Ectodermal cell (in vitro differentiated cells): ENCODE measurements at regions not wholly inside any gene's neighbourhood (a gene's known extent, or its start where the extent isn't known, plus 50 kb on each side); places are given as distances from the start of the nearest gene placed in this dataset.
"Not testable (repeated sequence)": the region's sequence is repeated elsewhere in the genome, so short reads cannot be mapped to it uniquely, and the experiment has no call there.

Source experiments
- H3K27ac ChIP-seq: 2 replicates; pipeline ENCODE4 v1.7.0; 2013; ENCODE audit warnings: mild to moderate bottlenecking, low read depth, low read length; ENCODE audit not compliant: insufficient read depth, poor library complexity, severe bottlenecking
- H3K27me3 ChIP-seq: 2 replicates; pipeline ENCODE4 v1.7.0; 2013; ENCODE audit warnings: mild to moderate bottlenecking, low read length; ENCODE audit not compliant: insufficient read depth, control insufficient read depth, poor library complexity, severe bottlenecking
- H3K36me3 ChIP-seq: one replicate; pipeline ENCODE4 v1.7.0; 2013; ENCODE audit warnings: low read length; ENCODE audit not compliant: control insufficient read depth, insufficient read depth
- H3K4me1 ChIP-seq: one replicate; pipeline ENCODE4 v1.7.0; 2013; ENCODE audit warnings: low read length; ENCODE audit not compliant: control insufficient read depth, insufficient read depth
- H3K4me3 ChIP-seq: 2 replicates; pipeline ENCODE4 v1.7.0; 2013; ENCODE audit warnings: low read depth, low read length, control low read depth; ENCODE audit not compliant: insufficient read depth
- H3K9me3 ChIP-seq: 2 replicates; pipeline ENCODE4 v1.7.0; 2013; ENCODE audit warnings: mild to moderate bottlenecking, low read length, moderate library complexity; ENCODE audit not compliant: control insufficient read depth
- WGBS, 2 experiments: methylation state at CpG; one replicate each; pipeline ENCODE4 v1.1.7; 2013; ENCODE audit warnings: missing lambda C conversion rate in 2 of 2; 5-methylcytosine and 5-hydroxymethylcytosine counted together

DNA sequence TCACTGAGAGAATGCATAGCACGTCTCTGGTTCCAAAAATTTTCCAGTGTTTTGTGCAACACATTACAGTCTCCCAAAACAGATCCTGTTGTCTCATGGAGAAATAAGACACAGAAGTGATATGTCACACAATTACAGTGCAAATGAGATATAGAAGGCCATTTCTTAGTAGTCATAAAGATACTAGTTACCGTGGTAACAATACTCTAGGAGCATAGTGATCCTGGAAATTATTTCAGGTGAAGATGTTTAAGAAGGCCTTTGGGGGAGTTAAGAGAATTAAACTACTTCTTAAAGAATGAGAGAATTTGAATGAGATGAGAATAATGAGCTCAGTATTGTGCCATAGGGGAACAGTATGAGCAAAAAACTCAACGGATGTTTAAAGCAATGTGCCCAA, 628.0 kb upstream of the MIR17HG start:
- 91 to 95% methylated on average over 3 of the region's 3 CpGs for WGBS, 2 experiments
- H3K4me1 ChIP-seq, result peaks cover 13% of the 10 kb centered on the region
- no peaks in the 10 kb centered on the region for H3K36me3 ChIP-seq
- H3K4me3 ChIP-seq, result no peak overlapping the region
- H3K27ac ChIP-seq, result no peak overlapping the region
- no peaks in the 10 kb centered on the region for H3K9me3 ChIP-seq
- no peaks in the 10 kb centered on the region for H3K27me3 ChIP-seq

DNA sequence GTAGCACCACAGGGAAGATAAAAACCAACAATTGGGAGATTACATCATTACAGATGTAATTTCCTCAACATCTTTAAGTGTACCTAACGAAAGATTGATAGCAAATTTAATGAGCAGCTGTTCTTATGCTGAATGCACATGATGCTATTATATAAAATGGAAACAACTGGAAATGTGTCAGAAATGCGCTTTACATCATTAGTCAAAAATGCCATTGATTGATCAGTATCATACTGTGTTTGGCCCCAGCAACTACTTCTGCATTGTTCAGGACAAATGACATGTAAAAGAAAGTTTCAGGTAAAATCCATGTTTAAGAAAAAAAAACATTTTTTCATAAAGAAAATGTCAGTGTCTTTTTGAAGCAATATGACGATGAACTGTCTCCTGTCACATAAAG, 625.5 kb upstream of the MIR17HG start:
- no peaks in the 10 kb centered on the region for H3K27me3 ChIP-seq
- peaks cover 12% of the 10 kb centered on the region for H3K4me1 ChIP-seq
- no peaks in the 10 kb centered on the region for H3K9me3 ChIP-seq
- H3K27ac ChIP-seq, result no peak overlapping the region
- no peaks in the 10 kb centered on the region for H3K36me3 ChIP-seq
- H3K4me3 ChIP-seq, result no peak overlapping the region
- 50 to 65% methylated on average over 2 to 3 of the region's 3 CpGs for WGBS, 2 experiments

DNA sequence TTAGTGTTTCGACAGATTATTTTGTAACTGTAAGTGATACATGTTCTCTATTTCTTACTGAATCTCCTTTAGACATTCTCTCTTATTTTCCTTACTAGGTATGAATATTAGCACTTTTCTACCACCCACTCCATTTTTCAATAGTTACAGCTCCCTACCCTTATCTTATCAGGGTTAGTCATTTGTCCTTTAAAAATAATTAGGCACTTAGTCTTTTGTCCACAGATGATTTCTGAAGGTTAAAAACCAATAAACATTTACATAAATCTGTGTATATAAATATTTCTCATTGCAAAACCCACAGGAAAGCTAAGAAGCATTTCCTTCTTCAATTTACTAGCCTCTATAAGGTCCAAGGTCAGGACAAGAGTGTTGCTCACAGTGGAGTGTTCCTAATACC, 624.1 kb upstream of the MIR17HG start:
- Histone ChIP-seq H3K27me3 (no peaks in the 10 kb centered on the region), H3K4me3 (no peak overlapping the region), H3K4me1 (peaks cover under 1% of the 10 kb centered on the region), H3K36me3 (no peaks in the 10 kb centered on the region), H3K9me3 (no peaks in the 10 kb centered on the region), H3K27ac (no peak overlapping the region)
- WGBS, 2 experiments, result no CpG with 5 or more reads among the region's 1 CpG

DNA sequence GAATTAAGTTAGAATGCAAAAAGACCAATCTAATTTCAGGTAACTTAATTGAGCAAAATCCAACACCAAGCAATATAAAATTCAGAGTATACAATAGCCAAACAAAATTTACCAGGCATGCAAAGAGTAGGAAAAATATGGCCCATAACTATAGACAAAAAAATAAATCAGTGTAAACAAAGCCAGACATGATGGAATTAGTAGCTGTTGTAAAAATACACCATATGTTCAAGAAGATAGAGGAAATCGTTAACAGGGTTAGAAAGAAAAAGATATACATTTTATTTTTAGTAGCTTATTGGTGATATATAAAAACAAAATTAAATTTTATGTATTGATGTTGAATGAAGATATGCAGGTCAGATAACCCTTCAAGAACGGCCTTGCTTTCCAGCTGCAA, 621.1 kb upstream of the MIR17HG start:
- Histone ChIP-seq H3K4me1 (no peaks in the 10 kb centered on the region), H3K36me3 (no peaks in the 10 kb centered on the region), H3K27me3 (no peaks in the 10 kb centered on the region), H3K4me3 (no peak overlapping the region), H3K9me3 (no peaks in the 10 kb centered on the region), H3K27ac (no peak overlapping the region)
- 100% methylated on average over 1 to 2 of the region's 2 CpGs for WGBS, 2 experiments

DNA sequence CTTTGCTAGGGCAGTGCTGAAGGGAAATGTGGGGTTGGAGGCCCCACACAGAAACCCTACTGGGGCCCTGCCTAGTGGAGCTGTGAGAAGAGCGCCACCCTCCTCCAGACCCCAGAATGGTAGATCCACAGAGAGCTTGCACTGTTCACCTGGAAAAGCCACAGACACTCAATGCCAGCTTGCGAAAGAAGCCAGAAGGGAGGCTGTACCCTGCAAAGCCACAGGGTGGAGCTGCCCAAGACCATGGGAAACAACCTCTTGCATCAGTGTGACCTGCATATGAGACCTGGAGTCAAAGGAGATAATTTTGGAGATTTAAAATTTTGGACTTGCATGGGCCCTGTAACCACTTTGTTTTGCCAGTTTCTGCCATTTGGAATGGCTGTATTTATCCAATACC, 615.4 kb upstream of the MIR17HG start:
- Histone ChIP-seq H3K27ac (no peak overlapping the region), H3K9me3 (no peaks in the 10 kb centered on the region), H3K36me3 (no peaks in the 10 kb centered on the region), H3K27me3 (no peaks in the 10 kb centered on the region), H3K4me1 (no peaks in the 10 kb centered on the region), H3K4me3 (no peak overlapping the region)
- WGBS, 2 experiments, result 97% methylated on average over 2 of the region's 2 CpGs

DNA sequence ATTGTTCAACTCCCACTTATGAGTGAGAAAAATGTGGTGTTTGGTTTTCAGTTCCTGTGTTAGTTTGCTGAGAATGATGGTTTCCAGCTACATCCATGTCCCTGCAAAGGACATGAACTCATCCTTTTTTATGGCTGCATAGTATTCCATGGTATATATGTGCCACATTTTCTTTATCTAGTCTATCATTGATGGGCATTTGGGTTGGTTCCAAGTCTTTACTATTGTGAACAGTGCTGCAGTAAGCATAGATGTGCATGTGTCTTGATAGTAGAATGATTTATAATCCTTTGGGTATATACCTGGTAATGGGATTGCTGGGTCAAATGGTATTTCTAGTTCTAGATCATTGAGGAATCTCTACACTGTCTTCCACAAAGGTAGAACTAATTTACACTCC, 613.0 kb upstream of the MIR17HG start:
- H3K4me3 ChIP-seq, H3K36me3 ChIP-seq, H3K27ac ChIP-seq, H3K27me3 ChIP-seq, H3K9me3 ChIP-seq, H3K4me1 ChIP-seq: not testable (repeated sequence)

DNA sequence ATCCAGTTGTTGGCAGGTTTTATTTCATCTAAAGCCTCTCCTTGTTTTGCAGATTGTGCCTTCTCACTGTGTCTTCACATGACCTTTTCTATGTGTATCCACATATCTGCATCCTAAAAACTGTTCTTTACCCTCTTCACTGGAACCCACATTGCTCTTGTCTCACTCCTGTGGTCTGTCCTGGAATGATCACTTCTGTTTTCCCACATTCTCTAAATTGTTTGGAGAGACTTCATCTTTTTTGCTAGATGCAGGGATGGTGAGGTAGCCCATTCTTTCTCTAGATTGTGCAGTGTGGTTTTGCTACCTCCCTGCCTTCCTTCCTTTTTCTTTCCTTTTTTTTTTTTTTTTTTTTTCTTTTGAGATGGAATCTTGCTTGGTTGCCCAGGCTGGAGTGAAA, 608.6 kb upstream of the MIR17HG start:
- H3K4me3 ChIP-seq, result no peak overlapping the region
- no peaks in the 10 kb centered on the region for H3K36me3 ChIP-seq
- no peak overlapping the region for H3K27ac ChIP-seq
- H3K27me3 ChIP-seq, result no peaks in the 10 kb centered on the region
- H3K9me3 ChIP-seq, result no peaks in the 10 kb centered on the region
- no peaks in the 10 kb centered on the region for H3K4me1 ChIP-seq

DNA sequence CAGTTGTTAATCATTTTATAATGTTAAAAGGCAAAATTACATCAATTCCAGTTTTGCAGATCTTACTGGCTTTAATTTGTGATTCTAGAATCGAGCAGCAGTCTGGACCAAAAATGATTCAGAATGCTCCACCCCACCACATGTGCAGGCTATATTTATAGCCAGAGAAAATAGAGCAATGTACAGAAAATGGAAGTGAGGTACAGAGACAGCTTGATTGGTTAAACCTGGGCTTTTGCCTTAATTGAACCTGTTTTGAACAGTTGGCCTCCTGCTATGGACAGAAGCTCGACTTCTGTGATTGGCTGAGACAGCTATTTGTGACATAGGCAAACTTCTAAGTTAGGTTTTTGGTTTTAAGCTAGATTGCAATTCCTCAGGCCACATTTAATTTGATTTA, 607.4 kb upstream of the MIR17HG start:
- WGBS, 2 experiments, result 88 to 96% methylated on average over 2 of the region's 2 CpGs
- Histone ChIP-seq H3K4me3 (no peak overlapping the region), H3K27ac (no peak overlapping the region), H3K9me3 (no peaks in the 10 kb centered on the region), H3K27me3 (no peaks in the 10 kb centered on the region), H3K4me1 (no peaks in the 10 kb centered on the region), H3K36me3 (no peaks in the 10 kb centered on the region)

DNA sequence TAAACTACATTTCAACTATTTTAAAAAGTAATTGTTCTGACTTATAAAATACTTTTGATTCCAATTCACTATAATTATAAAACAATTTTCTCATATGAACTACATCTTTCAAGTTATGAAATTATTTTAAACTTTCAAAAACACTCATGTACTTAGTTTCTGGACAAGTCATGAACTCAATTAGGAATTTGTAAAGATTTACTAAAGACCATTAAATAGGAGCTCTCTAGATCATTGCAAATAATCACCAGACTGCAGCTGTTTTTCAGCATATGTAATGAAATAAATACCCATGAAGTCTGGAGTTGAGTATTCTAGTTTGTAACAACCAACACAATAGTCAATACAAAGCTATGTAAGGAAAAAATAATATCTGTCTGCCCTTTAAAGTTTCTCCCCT, 605.1 kb upstream of the MIR17HG start:
- Histone ChIP-seq H3K36me3 (no peaks in the 10 kb centered on the region), H3K4me3 (no peak overlapping the region), H3K9me3 (no peaks in the 10 kb centered on the region), H3K4me1 (no peaks in the 10 kb centered on the region), H3K27ac (no peak overlapping the region), H3K27me3 (no peaks in the 10 kb centered on the region)

DNA sequence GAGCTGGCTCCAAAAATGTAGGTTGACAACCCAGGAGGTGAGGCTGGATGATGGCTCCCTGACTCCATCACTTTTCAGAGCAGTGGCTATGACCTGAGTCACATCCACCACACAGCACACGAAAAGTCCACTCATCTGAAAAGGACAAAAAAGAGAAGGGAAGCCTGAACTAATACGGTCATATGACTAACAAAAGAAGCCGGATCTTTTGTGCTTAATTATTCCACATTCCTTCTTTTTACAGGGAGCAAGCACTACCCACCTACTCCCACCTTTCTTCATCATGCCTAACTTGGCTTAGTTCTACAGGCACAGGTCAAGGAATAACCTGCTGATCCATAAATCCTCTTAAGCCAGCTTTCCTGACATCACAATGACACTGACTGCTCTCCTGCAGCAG, 601.3 kb upstream of the MIR17HG start:
- WGBS, 2 experiments, result 69 to 90% methylated on average over 3 of the region's 3 CpGs
- Histone ChIP-seq H3K9me3 (no peaks in the 10 kb centered on the region), H3K27me3 (no peaks in the 10 kb centered on the region), H3K4me3 (no peak overlapping the region), H3K36me3 (no peaks in the 10 kb centered on the region), H3K4me1 (no peaks in the 10 kb centered on the region), H3K27ac (no peak overlapping the region)

DNA sequence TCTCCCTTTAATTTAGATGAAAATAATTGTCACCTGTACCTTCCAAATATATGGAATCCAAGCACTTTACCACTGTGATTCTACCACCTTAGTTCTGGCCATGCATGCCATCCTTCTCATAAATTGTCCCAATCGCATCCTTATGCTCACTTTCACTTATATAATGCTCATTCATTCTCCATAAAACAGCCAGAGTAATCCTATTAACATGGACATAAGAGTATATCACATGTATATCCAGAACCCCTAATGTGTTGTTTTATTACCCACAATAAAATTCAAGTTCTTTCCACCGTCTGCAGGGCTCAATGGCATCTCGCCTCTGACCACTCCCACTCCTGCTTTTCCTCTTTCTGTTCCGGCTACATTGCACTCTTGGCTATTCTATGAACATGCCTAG, 597.5 kb upstream of the MIR17HG start:
- Histone ChIP-seq H3K9me3 (no peaks in the 10 kb centered on the region), H3K27ac (no peak overlapping the region), H3K27me3 (no peaks in the 10 kb centered on the region), H3K4me1 (no peaks in the 10 kb centered on the region), H3K4me3 (no peak overlapping the region), H3K36me3 (no peaks in the 10 kb centered on the region)
- WGBS, 2 experiments, result 91 to 95% methylated on average over 4 of the region's 4 CpGs
